ENCODE measurements at regions not wholly inside any gene's neighbourhood (a gene's known extent, or its start where the extent isn't known, plus 50 kb on each side); places are given as distances from the start of the nearest gene placed in this dataset.
"Not testable (repeated sequence)": the region's sequence is repeated elsewhere in the genome, so short reads cannot be mapped to it uniquely, and the experiment has no call there.

DNA sequence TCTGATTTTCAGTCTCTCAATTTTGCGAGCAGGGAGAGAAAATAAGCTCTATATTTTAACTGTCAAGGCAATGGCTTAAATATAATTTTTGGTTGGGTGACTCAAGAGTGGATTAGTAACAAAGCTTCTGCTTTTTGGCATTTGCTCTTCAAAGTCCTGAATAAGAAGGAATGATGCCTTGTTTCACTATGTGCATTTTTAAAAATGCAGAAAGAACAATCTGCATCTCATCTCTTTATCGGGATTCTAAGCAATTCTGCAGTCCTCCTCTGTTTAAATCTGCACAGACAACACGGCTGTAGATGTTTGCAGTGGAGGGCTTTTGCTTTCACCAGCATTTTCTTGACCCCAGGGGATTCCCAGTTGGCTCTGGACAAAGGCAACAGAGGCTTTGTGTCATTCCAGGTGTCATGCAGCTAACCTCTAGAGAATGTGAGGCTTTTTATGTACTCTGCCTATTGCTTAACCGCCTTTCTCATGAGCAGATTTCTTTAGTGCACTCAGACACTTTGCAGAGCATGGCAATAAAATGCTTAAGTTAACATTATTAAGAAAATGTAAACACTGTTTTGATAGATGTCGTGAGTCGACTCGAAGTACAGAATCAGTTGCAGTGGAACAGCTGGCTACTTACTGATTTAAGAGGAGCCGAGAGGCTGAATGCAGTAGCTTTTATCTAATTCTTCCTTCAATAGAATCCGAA is 783.2 kb upstream of the NEGR1 start:
- Mint-ChIP-seq H3K4me1 (ENCODE audit: low read depth) (no peaks in the 10 kb centered on the region), H3K4me3 (no peak overlapping the region), H3K9me3 (peaks cover 4% of the 10 kb centered on the region), H3K27me3 (no peaks in the 10 kb centered on the region), H3K36me3 (ENCODE audit: low read depth) (no peaks in the 10 kb centered on the region), H3K27ac (no peak overlapping the region)

DNA sequence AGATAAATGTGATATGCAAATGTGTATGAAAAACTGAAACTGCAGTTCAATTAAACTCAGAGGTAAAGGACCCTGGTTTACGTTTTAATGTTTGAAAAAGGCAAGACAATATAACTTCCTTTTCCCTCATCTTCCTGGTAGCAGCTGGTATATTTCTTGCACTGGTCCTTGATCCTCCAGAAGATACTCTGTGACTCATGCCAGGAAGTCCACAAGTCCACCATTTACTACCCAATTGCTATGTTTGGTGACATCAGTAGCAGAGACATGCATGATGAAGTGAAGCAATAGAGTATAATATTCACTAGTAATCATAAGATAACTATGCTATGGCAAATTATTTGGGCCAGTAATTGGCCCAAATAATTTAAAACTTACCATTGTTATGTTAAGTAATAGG is 774.5 kb upstream of the NEGR1 start:
- Mint-ChIP-seq H3K27ac (no peak overlapping the region), H3K27me3 (no peaks in the 10 kb centered on the region), H3K4me1 (ENCODE audit: low read depth) (no peaks in the 10 kb centered on the region), H3K4me3 (no peak overlapping the region), H3K9me3 (peaks cover 4% of the 10 kb centered on the region), H3K36me3 (ENCODE audit: low read depth) (no peaks in the 10 kb centered on the region)

DNA sequence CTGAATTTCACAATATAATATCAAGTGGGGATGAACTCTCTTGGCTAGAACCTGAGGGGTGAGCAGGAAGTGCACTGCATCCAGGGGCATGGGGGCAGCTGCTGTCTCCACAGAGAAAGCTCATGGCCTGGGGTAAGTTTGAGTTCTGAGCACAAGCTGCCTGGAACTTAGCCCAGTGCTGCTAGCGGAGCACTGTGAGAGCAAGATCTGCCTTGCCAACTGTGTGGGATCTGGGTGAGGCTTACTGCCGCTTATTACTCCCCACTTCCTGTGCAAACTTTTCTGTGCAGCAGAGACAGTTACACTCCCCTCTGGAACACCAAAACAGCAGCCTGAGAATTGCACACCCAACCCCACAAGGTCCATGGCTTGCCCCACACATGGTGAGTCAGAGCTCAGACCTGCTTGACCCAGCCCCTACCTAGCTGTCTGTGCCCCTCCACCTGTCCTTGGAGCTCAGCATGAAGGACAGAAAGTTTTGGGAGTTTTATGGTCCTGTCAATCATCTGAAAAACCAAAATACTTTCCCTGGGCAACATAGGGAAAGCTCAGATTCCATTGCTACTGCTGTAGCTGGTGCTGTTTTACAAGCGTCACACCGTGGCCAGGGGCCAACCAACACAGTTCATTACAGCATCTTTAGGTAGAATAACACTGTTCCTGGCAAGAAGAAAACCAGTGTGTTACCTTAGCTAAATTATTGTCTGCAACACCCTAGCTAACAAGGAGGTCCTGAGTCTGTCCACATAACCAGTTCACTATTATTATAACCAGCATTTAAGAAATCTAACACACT is 762.1 kb upstream of the NEGR1 start:
- H3K36me3 Mint-ChIP-seq (ENCODE audit: low read depth) = no peaks in the 10 kb centered on the region
- H3K27ac Mint-ChIP-seq = no peak overlapping the region
- no peaks in the 10 kb centered on the region for H3K27me3 Mint-ChIP-seq
- no peak overlapping the region for H3K4me3 Mint-ChIP-seq
- peaks cover 10% of the 10 kb centered on the region for H3K9me3 Mint-ChIP-seq
- no peaks in the 10 kb centered on the region for H3K4me1 Mint-ChIP-seq (ENCODE audit: low read depth)

DNA sequence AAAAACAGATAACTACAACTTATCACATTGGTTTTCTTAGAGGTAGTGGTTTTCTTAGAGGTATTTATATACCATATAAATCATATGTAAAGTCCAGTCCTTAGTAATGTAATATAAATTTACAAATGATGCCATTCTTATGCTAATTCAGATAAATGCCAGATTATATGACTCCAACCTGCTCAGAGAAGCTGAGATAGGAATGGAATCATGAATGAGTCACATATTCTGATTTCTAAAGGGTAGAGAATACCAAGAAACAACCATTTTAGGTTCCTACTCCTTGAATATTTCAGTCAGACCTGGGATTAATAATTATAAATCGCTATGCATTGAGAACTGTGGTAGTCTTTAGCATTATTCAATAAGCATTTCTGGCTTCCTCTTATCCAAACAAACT is 760.1 kb upstream of the NEGR1 start:
- Mint-ChIP-seq H3K27me3 (no peaks in the 10 kb centered on the region), H3K9me3 (peaks cover 7% of the 10 kb centered on the region), H3K4me3 (no peak overlapping the region), H3K4me1 (ENCODE audit: low read depth) (no peaks in the 10 kb centered on the region), H3K36me3 (ENCODE audit: low read depth) (no peaks in the 10 kb centered on the region), H3K27ac (no peak overlapping the region)

DNA sequence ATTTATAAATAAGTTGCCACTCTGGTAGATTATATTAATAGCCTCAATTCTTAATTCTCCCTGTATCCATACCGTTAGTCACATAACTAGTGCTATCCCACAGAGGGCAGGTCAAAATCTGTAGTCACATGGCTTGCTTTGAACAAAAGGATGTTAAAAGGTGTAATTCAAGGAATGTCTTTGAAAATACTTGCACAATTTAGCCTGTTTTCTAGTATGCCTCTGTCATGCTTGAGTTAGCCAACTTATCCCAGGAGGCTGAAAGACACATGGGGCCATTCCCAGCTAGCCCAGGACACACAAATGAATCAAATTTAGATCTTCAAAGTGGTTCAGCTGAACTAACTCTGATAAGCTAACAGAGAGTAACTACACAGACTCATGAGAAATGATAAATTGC is 758.5 kb upstream of the NEGR1 start:
- H3K4me3 Mint-ChIP-seq = no peak overlapping the region
- no peaks in the 10 kb centered on the region for H3K4me1 Mint-ChIP-seq (ENCODE audit: low read depth)
- H3K27me3 Mint-ChIP-seq = no peaks in the 10 kb centered on the region
- H3K9me3 Mint-ChIP-seq = peaks cover 10% of the 10 kb centered on the region
- H3K36me3 Mint-ChIP-seq (ENCODE audit: low read depth) = no peaks in the 10 kb centered on the region
- H3K27ac Mint-ChIP-seq = no peak overlapping the region

DNA sequence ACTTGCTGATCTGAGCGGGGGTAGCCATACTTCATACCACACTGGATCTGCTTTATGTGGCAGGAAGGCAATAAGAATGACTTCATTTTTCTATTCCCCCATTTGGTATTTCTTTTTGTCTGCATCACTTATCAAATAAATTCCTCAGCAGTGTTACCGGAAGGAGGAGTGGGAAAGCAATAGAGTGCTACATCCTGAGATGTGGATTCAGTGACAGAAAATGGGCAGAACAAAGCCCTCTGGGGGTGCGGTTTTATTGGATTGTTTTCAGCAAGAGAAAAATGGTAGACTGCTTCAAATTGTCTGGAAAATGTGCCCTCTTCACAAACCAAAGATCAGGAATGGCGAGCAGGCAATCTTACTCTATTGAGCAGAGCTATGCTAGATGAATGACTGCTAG is 751.9 kb upstream of the NEGR1 start:
- peaks cover 7% of the 10 kb centered on the region for H3K9me3 Mint-ChIP-seq
- no peaks in the 10 kb centered on the region for H3K4me1 Mint-ChIP-seq (ENCODE audit: low read depth)

DNA sequence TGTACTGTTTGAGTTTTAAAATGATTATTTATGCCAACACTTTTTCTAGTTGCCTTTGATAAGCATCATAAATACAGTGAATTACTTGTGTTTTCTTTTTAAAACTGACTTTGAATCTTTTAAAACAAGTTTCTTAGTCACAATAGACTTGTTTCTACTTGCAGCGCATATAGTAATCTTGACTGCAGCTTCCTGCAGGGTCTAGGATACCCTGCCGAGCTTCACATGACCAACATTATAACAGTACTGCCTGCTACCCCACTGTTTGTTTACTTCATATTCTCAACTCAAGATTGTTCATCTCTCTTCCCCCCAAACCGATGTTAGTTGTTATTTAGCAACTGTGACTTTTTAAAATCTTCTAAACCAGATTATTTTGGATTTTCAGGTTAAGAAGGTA is 751.3 kb upstream of the NEGR1 start:
- H3K4me1 Mint-ChIP-seq (ENCODE audit: low read depth) = no peaks in the 10 kb centered on the region

More for the DNA sequence above, 751.9 kb upstream of the NEGR1 start:
- Mint-ChIP-seq H3K4me3 (no peak overlapping the region), H3K27ac (no peak overlapping the region), H3K27me3 (no peaks in the 10 kb centered on the region), H3K36me3 (ENCODE audit: low read depth) (no peaks in the 10 kb centered on the region)

DNA sequence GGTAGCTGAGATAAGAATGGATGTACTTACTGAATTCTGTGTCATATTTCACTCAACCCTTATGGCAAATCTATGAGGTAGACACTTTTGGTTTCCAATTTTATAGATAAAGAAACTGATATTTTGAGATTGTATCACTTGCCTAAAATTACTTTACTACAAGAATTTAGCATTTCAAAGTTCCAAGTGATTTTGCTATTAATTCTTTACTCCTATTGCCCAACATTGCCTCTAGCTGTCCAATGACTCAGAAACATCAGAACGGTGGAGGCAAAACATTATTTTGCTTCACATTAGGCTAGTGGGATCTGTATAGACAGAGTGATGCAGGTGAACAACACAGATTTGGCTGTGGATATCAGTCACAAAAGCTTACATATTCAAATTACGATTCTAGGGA is 747.2 kb upstream of the NEGR1 start:
- no peak overlapping the region for H3K27ac Mint-ChIP-seq
- no peaks in the 10 kb centered on the region for H3K9me3 Mint-ChIP-seq

More for the DNA sequence above, 751.3 kb upstream of the NEGR1 start:
- H3K27ac Mint-ChIP-seq = no peak overlapping the region
- no peaks in the 10 kb centered on the region for H3K36me3 Mint-ChIP-seq (ENCODE audit: low read depth)
- no peaks in the 10 kb centered on the region for H3K27me3 Mint-ChIP-seq
- no peak overlapping the region for H3K4me3 Mint-ChIP-seq
- H3K9me3 Mint-ChIP-seq = peaks cover 7% of the 10 kb centered on the region

DNA sequence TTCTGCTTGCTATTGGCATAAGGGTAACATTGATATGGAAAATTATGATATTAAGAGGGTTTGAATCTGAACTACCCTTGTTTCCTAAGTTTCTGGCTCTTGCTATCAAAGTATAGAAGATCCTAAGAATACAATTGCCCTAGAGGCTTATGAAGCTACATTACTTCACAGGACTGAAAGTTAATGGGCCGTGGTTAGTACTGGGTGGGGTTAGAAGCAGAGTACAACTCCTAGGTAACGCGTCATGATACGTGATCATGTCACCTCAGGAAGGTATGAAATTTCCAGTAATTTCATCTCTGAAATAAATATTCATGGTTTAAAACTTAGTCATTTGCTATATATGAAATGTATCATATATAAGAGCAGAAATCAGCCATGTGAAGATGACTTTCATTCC is 743.8 kb upstream of the NEGR1 start:
- Mint-ChIP-seq H3K4me1 (ENCODE audit: low read depth) (no peaks in the 10 kb centered on the region), H3K27ac (no peak overlapping the region), H3K36me3 (ENCODE audit: low read depth) (no peaks in the 10 kb centered on the region), H3K9me3 (no peaks in the 10 kb centered on the region), H3K4me3 (no peak overlapping the region), H3K27me3 (no peaks in the 10 kb centered on the region)

More for the DNA sequence above, 747.2 kb upstream of the NEGR1 start:
- Mint-ChIP-seq H3K4me3 (no peak overlapping the region), H3K4me1 (ENCODE audit: low read depth) (no peaks in the 10 kb centered on the region), H3K36me3 (ENCODE audit: low read depth) (no peaks in the 10 kb centered on the region), H3K27me3 (no peaks in the 10 kb centered on the region)

DNA sequence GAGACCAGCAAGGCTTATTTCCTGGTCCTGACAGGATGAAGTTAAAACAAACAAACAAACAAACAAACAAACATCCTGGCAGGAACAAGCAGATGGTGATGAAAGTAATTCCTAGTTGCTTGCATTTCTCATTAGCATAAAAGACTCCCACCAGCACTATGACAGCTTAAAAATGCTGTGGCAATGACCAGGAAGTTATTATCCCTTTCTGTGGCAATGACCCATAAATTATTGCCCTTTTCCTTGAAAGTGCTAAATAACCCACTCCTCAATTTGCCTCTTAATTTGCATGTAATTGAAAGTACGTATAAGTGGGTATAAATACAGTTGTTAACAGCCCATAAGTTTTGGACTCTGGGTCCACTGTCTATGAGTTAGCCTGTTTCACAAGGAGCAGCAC is 727.6 kb upstream of the NEGR1 start:
- Mint-ChIP-seq H3K4me3 (no peak overlapping the region), H3K27me3 (no peaks in the 10 kb centered on the region), H3K9me3 (peaks cover 13% of the 10 kb centered on the region), H3K27ac (no peak overlapping the region), H3K36me3 (ENCODE audit: low read depth) (no peaks in the 10 kb centered on the region), H3K4me1 (ENCODE audit: low read depth) (no peaks in the 10 kb centered on the region)

DNA sequence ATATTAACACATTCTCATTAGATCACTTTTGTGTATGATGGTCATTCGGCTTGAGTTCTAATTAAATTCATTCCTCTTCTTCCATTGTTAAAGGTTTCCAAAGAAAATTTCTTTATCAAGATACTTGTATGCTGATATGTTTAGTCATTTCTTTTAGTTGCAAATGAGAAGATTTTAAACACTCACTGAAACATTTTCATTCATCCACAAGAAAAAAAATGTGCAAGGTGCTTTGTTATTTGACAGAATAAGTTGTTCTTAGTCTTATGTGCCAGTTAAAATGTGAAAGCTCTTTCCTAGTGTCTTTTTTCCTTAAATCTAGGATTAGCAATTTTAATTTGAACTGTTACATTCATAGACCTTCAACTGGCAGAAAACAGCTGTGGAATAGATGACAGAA is 727.0 kb upstream of the NEGR1 start:
- Mint-ChIP-seq H3K27ac (no peak overlapping the region), H3K27me3 (no peaks in the 10 kb centered on the region), H3K4me1 (ENCODE audit: low read depth) (no peaks in the 10 kb centered on the region), H3K9me3 (peaks cover 13% of the 10 kb centered on the region), H3K4me3 (no peak overlapping the region), H3K36me3 (ENCODE audit: low read depth) (no peaks in the 10 kb centered on the region)

DNA sequence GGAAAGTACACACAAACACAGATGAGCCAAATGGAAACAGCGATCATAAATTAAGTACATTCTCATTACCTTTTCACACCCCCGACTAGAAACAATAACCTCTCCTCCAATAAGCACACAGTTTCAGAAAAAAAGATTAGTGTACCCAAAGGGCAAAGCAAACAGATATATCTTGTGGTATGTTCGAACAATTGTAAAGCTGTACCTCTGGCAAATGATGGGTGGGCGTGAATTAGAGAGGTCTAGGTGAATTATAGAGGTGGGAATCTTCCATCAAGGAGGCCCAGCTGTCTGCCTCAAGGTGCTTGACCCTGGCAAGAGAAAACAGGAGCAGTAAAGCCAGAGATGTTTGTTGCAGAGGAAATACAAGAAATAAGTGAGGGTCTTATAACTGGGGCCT is 715.3 kb upstream of the NEGR1 start:
- H3K36me3 Mint-ChIP-seq (ENCODE audit: low read depth) = no peaks in the 10 kb centered on the region
- H3K4me3 Mint-ChIP-seq = no peak overlapping the region
- H3K27ac Mint-ChIP-seq = no peak overlapping the region
- peaks cover 11% of the 10 kb centered on the region for H3K9me3 Mint-ChIP-seq
- H3K27me3 Mint-ChIP-seq = no peaks in the 10 kb centered on the region
- H3K4me1 Mint-ChIP-seq (ENCODE audit: low read depth) = no peaks in the 10 kb centered on the region

DNA sequence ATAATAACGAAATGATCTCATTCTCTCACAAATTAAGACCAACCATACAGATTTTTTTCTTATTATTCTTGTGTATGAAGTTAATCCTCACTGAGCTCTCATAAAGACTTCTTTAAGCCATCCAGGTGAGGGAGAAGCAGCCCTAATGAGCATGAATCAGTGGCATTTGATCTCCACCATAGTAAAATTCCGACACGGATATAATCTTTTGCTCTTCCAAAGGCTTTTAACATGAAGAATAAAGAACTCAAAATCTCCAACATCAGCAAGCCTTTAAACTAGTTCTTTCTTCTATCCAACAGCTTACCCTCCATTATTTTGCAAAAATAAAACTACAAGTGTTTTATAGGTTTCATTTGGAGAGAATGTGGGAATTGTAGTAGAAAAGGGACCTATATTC is 714.7 kb upstream of the NEGR1 start:
- no peak overlapping the region for H3K4me3 Mint-ChIP-seq
- H3K27ac Mint-ChIP-seq = no peak overlapping the region
- H3K9me3 Mint-ChIP-seq = peaks cover 12% of the 10 kb centered on the region

DNA sequence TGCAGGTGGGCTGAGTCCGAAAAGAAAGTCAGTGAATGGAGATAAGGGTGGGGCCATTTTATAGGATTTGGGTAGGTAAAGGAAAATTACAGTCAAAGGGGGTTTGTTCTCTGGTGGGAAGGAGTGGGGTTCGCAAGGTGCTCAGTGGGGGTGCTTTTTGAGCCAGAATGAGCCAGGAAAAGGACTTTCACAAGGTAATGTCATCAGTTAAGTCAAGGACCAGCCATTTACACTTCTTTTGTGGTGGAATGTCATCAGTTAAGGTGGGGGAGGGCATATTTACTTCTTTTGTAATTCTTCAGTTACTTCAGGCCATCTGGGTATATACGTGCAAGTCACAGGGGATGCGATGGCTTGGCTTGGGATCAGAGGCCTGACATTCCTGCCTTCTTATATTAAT is 705.5 kb upstream of the NEGR1 start:
- not testable (repeated sequence) for H3K4me3 Mint-ChIP-seq; H3K27me3 Mint-ChIP-seq; H3K27ac Mint-ChIP-seq; H3K36me3 Mint-ChIP-seq (ENCODE audit: low read depth); H3K4me1 Mint-ChIP-seq (ENCODE audit: low read depth)
- peaks cover 15% of the 10 kb centered on the region for H3K9me3 Mint-ChIP-seq

More for the DNA sequence above, 714.7 kb upstream of the NEGR1 start:
- Mint-ChIP-seq H3K36me3 (ENCODE audit: low read depth) (no peaks in the 10 kb centered on the region), H3K27me3 (no peaks in the 10 kb centered on the region), H3K4me1 (ENCODE audit: low read depth) (no peaks in the 10 kb centered on the region)

DNA sequence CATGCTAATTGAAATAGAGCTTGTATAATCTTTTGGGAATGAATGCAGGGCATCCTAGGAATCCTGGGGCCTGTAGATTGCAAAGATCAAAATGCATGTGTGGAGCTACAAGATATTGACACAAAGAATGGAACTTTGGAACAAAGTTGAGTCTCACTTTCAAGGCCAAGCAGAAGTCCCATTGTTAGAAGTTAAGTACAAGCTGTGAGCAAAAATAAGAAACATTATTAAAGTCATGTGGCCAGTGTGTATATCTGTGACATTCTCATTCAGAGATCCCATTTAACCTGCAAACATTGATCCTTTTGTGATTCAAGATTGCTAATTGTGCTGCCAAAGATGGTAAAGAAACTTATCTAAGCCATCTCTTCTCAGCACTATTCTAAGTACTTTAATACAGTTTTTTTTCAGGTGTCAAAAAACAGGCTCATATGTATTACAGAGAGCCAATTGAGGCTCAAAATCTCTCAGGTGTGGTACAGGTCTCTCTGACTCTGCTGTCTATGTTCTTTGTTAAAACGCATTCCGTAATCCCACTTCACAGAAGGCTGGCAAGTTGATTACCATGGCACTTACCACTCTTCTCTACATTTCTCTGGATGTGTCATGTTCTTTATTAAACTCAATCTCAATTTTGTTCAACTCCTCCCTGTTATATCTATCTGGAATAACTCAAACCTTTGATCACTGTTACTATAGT is 704.4 kb upstream of the NEGR1 start:
- no peaks in the 10 kb centered on the region for H3K36me3 Mint-ChIP-seq (ENCODE audit: low read depth)
- no peaks in the 10 kb centered on the region for H3K4me1 Mint-ChIP-seq (ENCODE audit: low read depth)
- H3K4me3 Mint-ChIP-seq = no peak overlapping the region
- H3K9me3 Mint-ChIP-seq = peaks cover 12% of the 10 kb centered on the region
- H3K27me3 Mint-ChIP-seq = no peaks in the 10 kb centered on the region
- H3K27ac Mint-ChIP-seq = no peak overlapping the region

All from stimulated activated naive CD8-positive, alpha-beta T cell treated with anti-CD3 and anti-CD28 coated beads, Interleukin-15, Interleukin-2, amounts not matched to agents 100 ng/mL and 50 ng/mL, for 24 hours (primary cell).